ENCODE measurements at regions not wholly inside any gene's neighbourhood (a gene's known extent, or its start where the extent isn't known, plus 50 kb on each side); places are given as distances from the start of the nearest gene placed in this dataset.
"Not testable (repeated sequence)": the region's sequence is repeated elsewhere in the genome, so short reads cannot be mapped to it uniquely, and the experiment has no call there.

DNA sequence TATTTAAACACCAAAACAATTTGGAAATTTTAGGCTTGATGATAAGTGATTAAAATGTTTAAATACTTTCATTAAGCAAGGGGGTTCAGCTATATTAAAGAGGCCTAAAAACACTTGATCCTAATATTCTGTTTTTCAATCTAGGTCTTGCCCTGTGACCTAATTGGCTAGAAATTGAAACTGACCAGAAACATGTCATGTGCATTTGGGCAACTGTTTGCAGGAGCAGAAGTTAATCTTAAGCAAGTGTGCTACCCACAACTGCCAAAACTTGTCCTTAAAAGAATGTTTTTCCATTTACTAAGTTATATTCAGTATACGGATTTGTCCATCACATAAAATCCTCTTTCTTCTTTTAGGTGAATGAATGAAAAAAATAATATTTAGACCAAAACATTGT lies 167.3 kb downstream of the PPP1R3A start:
- Histone ChIP-seq H3K27ac (no peak overlapping the region), H3K4me3 (no peak overlapping the region), H3K36me3 (no peaks in the 10 kb centered on the region), H3K27me3 (no peaks in the 10 kb centered on the region), H3K9me3 (no peaks in the 10 kb centered on the region), H3K4me1 (no peaks in the 10 kb centered on the region)
- intact Hi-C loops (cut with DNase I; ENCODE audit: low total_unique reads) = no loop called here
- in situ Hi-C loops (cut with MboI; ENCODE audit: low pct_ligation_motif_present in 1 of 4, low pct_unique_long_range_greater_than_20kb in 1 of 4, low sequenced_read_pairs in 3 of 4) = no loop called here
- TF ChIP-seq, protein P1, sequence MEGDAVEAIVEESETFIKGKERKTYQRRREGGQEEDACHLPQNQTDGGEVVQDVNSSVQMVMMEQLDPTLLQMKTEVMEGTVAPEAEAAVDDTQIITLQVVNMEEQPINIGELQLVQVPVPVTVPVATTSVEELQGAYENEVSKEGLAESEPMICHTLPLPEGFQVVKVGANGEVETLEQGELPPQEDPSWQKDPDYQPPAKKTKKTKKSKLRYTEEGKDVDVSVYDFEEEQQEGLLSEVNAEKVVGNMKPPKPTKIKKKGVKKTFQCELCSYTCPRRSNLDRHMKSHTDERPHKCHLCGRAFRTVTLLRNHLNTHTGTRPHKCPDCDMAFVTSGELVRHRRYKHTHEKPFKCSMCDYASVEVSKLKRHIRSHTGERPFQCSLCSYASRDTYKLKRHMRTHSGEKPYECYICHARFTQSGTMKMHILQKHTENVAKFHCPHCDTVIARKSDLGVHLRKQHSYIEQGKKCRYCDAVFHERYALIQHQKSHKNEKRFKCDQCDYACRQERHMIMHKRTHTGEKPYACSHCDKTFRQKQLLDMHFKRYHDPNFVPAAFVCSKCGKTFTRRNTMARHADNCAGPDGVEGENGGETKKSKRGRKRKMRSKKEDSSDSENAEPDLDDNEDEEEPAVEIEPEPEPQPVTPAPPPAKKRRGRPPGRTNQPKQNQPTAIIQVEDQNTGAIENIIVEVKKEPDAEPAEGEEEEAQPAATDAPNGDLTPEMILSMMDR (IDR thresholded peaks at IDR 0.05) = no peak
- TF ChIP-seq EP300 (IDR thresholded peaks at IDR 0.05; ENCODE audit: low read depth) (no peak), POLR2AphosphoS5 (IDR thresholded peaks at IDR 0.05) (no peak), POLR2A (IDR thresholded peaks at IDR 0.05) (no peak)
- WGBS, 2 donors (ENCODE audit: low coverage in 1 of 2) = 53 to 67% methylated on average over 1 of the region's 1 CpG
- DNase-seq = no peak

DNA sequence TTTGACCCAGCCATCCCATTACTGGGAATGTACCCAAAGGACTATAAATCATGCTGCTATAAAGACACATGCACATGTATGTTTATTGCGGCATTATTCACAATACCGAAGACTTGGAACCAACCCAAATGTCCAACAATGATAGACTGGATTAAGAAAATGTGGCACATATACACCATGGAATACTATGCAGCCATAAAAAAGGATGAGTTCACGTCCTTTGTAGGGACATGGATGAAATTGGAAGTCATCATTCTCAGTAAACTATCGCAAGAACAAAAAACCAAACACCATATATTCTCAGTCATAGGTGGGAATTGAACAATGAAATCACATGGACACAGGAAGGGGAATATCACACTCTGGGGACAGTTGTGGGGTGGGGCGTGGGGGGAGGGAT lies 170.4 kb downstream of the PPP1R3A start:
- DNase-seq; intact Hi-C loops (cut with DNase I; ENCODE audit: low total_unique reads): not testable (repeated sequence)
- WGBS, 2 donors (ENCODE audit: low coverage in 1 of 2) = 86 to 89% methylated on average over 5 of the region's 5 CpGs

DNA sequence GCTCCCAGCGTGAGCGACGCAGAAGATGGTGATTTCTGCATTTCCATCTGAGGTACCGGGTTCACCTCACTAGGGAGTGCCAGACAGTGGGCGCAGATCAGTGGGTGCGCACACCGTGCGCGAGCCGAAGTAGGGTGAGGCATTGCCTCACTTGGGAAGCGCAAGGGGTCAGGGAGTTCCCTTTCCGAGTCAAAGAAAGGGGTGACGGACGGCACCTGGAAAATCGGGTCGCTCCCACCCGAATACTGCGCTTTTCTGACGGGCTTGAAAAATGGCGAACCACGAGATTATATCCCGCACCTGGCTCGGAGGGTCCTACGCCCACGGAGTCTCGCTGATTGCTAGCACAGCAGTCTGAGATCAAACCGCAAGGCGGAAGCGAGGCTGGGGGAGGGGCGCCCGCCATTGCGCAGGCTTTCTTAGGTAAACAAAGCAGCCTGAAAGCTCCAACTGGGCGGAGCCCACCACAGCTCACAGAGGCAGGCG lies 175.8 kb downstream of the PPP1R3A start:
- WGBS, 2 donors (ENCODE audit: low coverage in 1 of 2) = 91 to 94% methylated on average over 6 to 32 of the region's 34 CpGs
- in situ Hi-C loops (cut with MboI; ENCODE audit: low pct_ligation_motif_present in 1 of 4, low pct_unique_long_range_greater_than_20kb in 1 of 4, low sequenced_read_pairs in 3 of 4); H3K27ac ChIP-seq; H3K4me3 ChIP-seq; H3K9me3 ChIP-seq; H3K27me3 ChIP-seq; intact Hi-C loops (cut with DNase I; ENCODE audit: low total_unique reads); H3K36me3 ChIP-seq; DNase-seq; H3K4me1 ChIP-seq: not testable (repeated sequence)

More for the DNA sequence above, 170.4 kb downstream of the PPP1R3A start:
- H3K27ac ChIP-seq; H3K36me3 ChIP-seq; H3K27me3 ChIP-seq; H3K4me3 ChIP-seq; H3K4me1 ChIP-seq; H3K9me3 ChIP-seq; in situ Hi-C loops (cut with MboI; ENCODE audit: low pct_ligation_motif_present in 1 of 4, low pct_unique_long_range_greater_than_20kb in 1 of 4, low sequenced_read_pairs in 3 of 4): not testable (repeated sequence)

DNA sequence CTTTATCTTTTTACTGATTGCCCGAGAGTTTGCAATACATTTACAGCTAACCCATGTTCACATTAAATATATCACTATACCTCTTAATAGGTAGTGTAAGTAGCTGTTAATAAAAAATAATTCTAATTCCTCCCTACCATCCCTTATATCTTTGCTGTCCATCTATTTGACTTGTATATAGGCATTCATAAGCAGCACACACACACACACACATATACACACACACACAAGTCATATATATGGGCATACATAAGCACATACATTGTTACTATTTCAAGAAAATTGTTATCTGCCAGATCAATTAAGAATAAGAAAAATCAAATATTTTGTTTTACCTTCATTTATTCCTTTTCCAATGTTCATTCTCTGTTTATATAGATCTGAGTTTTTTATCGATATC lies 176.4 kb downstream of the PPP1R3A start:
- Histone ChIP-seq H3K9me3 (no peaks in the 10 kb centered on the region), H3K4me3 (no peak overlapping the region), H3K27ac (no peak overlapping the region), H3K36me3 (no peaks in the 10 kb centered on the region), H3K4me1 (no peaks in the 10 kb centered on the region), H3K27me3 (no peaks in the 10 kb centered on the region)
- in situ Hi-C loops (cut with MboI; ENCODE audit: low pct_ligation_motif_present in 1 of 4, low pct_unique_long_range_greater_than_20kb in 1 of 4, low sequenced_read_pairs in 3 of 4) (no loop called here), intact Hi-C loops (cut with DNase I; ENCODE audit: low total_unique reads) (no loop called here)
- DNase-seq = no peak
- TF ChIP-seq POLR2A (IDR thresholded peaks at IDR 0.05) (no peak), EP300 (IDR thresholded peaks at IDR 0.05; ENCODE audit: low read depth) (no peak), POLR2AphosphoS5 (IDR thresholded peaks at IDR 0.05) (no peak)
- TF ChIP-seq, protein P1 (IDR thresholded peaks at IDR 0.05) = no peak
- WGBS, 2 donors (ENCODE audit: low coverage in 1 of 2) = 70 to 97% methylated on average over 2 of the region's 2 CpGs

DNA sequence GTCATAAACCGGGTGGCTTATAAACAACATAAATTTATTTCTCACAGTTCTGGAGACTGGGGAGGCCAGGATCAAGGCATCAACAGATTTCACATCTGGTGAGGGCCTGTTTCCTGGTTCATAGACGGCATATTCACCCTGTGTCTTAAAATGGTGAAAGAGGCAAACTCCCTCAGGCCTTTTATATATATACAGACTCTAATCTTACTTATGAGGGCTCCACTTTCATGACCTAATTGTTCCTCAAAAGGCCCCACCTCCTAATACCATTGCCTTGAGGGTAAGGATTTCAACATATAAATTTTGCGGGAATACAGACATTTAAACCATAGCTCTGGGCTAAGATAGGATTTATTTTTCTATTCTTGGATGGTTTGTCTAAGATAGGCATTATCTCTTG lies 187.2 kb downstream of the PPP1R3A start:
- DNase-seq = no peak
- Histone ChIP-seq H3K27me3 (no peaks in the 10 kb centered on the region), H3K4me3 (no peak overlapping the region), H3K36me3 (no peaks in the 10 kb centered on the region), H3K27ac (no peak overlapping the region), H3K9me3 (no peaks in the 10 kb centered on the region), H3K4me1 (no peaks in the 10 kb centered on the region)
- intact Hi-C loops (cut with DNase I; ENCODE audit: low total_unique reads) = no loop called here
- in situ Hi-C loops (cut with MboI; ENCODE audit: low pct_ligation_motif_present in 1 of 4, low pct_unique_long_range_greater_than_20kb in 1 of 4, low sequenced_read_pairs in 3 of 4) = no loop called here
- TF ChIP-seq POLR2A (IDR thresholded peaks at IDR 0.05) (no peak), EP300 (IDR thresholded peaks at IDR 0.05; ENCODE audit: low read depth) (no peak), POLR2AphosphoS5 (IDR thresholded peaks at IDR 0.05) (no peak)
- TF ChIP-seq, protein P1 (IDR thresholded peaks at IDR 0.05) = no peak
- WGBS, 2 donors (ENCODE audit: low coverage in 1 of 2) = 59 to 81% methylated on average over 3 of the region's 3 CpGs

Data from transverse colon (tissue), 4 donors.